GDM1 (cell line): ENCODE measurements at regions not wholly inside any gene's neighbourhood (a gene's known extent, or its start where the extent isn't known, plus 50 kb on each side); places are given as distances from the start of the nearest gene placed in this dataset.

Experiments
- DNase-seq: peaks from one replicate; lab custom pipeline; 2025; lab: John Stamatoyannopoulos, UW

GRCh38 chr5:35362772-35363171 is 132.5 kb upstream of the PRLR start:
- no peak for DNase-seq

- DNase-seq, result no peak
These were observed 130.4 kb upstream of the PRLR start for GRCh38 chr5:35360671-35361070.

- no peak for DNase-seq
These were observed 129.6 kb upstream of the PRLR start for GRCh38 chr5:35359859-35360258.

GRCh38 chr5:35357973-35358372 is 127.7 kb upstream of the PRLR start:
- no peak for DNase-seq

- no peak for DNase-seq
These were observed 126.4 kb upstream of the PRLR start for GRCh38 chr5:35356725-35357124.

GRCh38 chr5:35354751-35355150 is 124.5 kb upstream of the PRLR start:
- no peak for DNase-seq

- no peak for DNase-seq
These were observed 114.9 kb upstream of the PRLR start for GRCh38 chr5:35345222-35345621.

- DNase-seq, result no peak
These were observed 112.4 kb upstream of the PRLR start for GRCh38 chr5:35342664-35343063.

GRCh38 chr5:35341189-35341588 is 110.9 kb upstream of the PRLR start:
- DNase-seq, result no peak

GRCh38 chr5:35339616-35340100 is 109.4 kb upstream of the PRLR start:
- no peak for DNase-seq

- no peak for DNase-seq
These were observed 108.7 kb upstream of the PRLR start for GRCh38 chr5:35339006-35339405.

- no peak for DNase-seq
These were observed 107.8 kb upstream of the PRLR start for GRCh38 chr5:35338157-35338453.

- DNase-seq, result no peak
These were observed 107.3 kb upstream of the PRLR start for GRCh38 chr5:35337340-35338156.

- no peak for DNase-seq
These were observed 105.9 kb upstream of the PRLR start for GRCh38 chr5:35336230-35336629.

- no peak for DNase-seq
These were observed 105.5 kb upstream of the PRLR start for GRCh38 chr5:35335752-35336151.

- DNase-seq, result no peak
These were observed 103.1 kb upstream of the PRLR start for GRCh38 chr5:35333366-35333765.

- DNase-seq, result no peak
These were observed 102.0 kb upstream of the PRLR start for GRCh38 chr5:35331956-35332950.

- no peak for DNase-seq
These were observed 95.5 kb upstream of the PRLR start for GRCh38 chr5:35325836-35326235.

- DNase-seq, result no peak
These were observed 94.4 kb upstream of the PRLR start for GRCh38 chr5:35324679-35325078.

- no peak for DNase-seq
These were observed 93.9 kb upstream of the PRLR start for GRCh38 chr5:35324201-35324600.

GRCh38 chr5:35320029-35320428 is 89.7 kb upstream of the PRLR start:
- no peak for DNase-seq

GRCh38 chr5:35319333-35320002 is 89.2 kb upstream of the PRLR start:
- DNase-seq, result peak; percentile 59
